Right lobe of liver (tissue), 4 donors: ENCODE measurements at regions not wholly inside any gene's neighbourhood (a gene's known extent, or its start where the extent isn't known, plus 50 kb on each side); places are given as distances from the start of the nearest gene placed in this dataset.

Experiments used
- POLR2A ChIP-seq: fragments of 450-650 bp; IDR thresholded peaks from one replicate; pipeline ENCODE4 v1.6.1; 2017; ENCODE audit warnings: antibody characterized with exemption, mild to moderate bottlenecking
- TF ChIP-seq, protein P1 (sequence below), 4 donors: fragments of 200-600 bp in 3 of 4; fragments of 450-650 bp in 1 of 4; IDR thresholded peaks; one replicate each; pipeline versions ENCODE4 v1.5.1 to v1.8.0; 2016 to 2022; ENCODE audit warnings: antibody characterized with exemption in 4 of 4, mild to moderate bottlenecking in 2 of 4
- donor health status: DM: no; HTN: no; CAD: no.
- donor health status: DM: no; HTN: no; CAD: no.
- donor health status: DM: no; HTN: yes; CAD: no.

DNA sequence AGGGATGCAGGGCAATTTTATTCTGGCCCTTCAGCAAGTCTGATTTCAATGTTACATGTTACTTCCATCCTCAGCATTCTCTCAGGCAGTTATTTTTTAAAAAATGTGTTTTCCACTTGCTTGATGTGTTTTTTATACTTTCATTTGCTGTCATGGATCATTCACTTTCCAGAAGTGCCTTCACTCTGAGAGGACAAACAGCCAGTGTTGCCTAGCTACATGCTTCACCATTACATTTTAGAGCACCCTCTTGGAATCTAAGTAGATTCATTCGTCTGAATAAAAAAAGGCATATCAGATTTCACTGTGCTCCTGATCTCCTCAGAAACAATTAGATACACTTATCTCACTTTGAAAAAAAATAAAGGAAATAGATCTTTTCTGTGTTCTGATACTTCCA, 93.6 kb upstream of the POU1F1 start:
- TF ChIP-seq, protein P1, sequence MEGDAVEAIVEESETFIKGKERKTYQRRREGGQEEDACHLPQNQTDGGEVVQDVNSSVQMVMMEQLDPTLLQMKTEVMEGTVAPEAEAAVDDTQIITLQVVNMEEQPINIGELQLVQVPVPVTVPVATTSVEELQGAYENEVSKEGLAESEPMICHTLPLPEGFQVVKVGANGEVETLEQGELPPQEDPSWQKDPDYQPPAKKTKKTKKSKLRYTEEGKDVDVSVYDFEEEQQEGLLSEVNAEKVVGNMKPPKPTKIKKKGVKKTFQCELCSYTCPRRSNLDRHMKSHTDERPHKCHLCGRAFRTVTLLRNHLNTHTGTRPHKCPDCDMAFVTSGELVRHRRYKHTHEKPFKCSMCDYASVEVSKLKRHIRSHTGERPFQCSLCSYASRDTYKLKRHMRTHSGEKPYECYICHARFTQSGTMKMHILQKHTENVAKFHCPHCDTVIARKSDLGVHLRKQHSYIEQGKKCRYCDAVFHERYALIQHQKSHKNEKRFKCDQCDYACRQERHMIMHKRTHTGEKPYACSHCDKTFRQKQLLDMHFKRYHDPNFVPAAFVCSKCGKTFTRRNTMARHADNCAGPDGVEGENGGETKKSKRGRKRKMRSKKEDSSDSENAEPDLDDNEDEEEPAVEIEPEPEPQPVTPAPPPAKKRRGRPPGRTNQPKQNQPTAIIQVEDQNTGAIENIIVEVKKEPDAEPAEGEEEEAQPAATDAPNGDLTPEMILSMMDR (IDR thresholded peaks at IDR 0.05): no peak
- TF ChIP-seq POLR2A: no peak
